ENCODE measurements at regions not wholly inside any gene's neighbourhood (a gene's known extent, or its start where the extent isn't known, plus 50 kb on each side); places are given as distances from the start of the nearest gene placed in this dataset.

GRCh38 chr12:29067430-29067829 lies 81.6 kb upstream of the FAR2 start:
- TF ChIP-seq CTCF (IDR thresholded peaks at IDR 0.05) (no peak), POLR2A (IDR thresholded peaks at IDR 0.05) (no peak)

Data from right lobe of liver (tissue), 4 donors.